Osteocyte (in vitro differentiated cells): ENCODE measurements at regions not wholly inside any gene's neighbourhood (a gene's known extent, or its start where the extent isn't known, plus 50 kb on each side); places are given as distances from the start of the nearest gene placed in this dataset.

ENCODE experiments used
- DNase-seq: peaks from one replicate; pipeline ENCODE4 v3.0.0; 2021; ENCODE audit warnings: mixed read lengths; ENCODE audit not compliant: unreplicated experiment; ENCODE audit errors: extremely low spot score
- H3K27ac Mint-ChIP-seq: one replicate; pipeline ENCODE4 v1.8.0; 2021; ENCODE audit warnings: mild to moderate bottlenecking, mixed read lengths; ENCODE audit not compliant: unreplicated experiment
- H3K27me3 Mint-ChIP-seq: one replicate; pipeline ENCODE4 v1.8.0; 2021; ENCODE audit warnings: mixed read lengths; ENCODE audit not compliant: unreplicated experiment
- H3K36me3 Mint-ChIP-seq: one replicate; pipeline ENCODE4 v1.8.0; 2021; ENCODE audit warnings: mixed read lengths; ENCODE audit not compliant: unreplicated experiment
- H3K4me1 Mint-ChIP-seq: one replicate; pipeline ENCODE4 v1.8.0; 2021; ENCODE audit warnings: mixed read lengths; ENCODE audit not compliant: unreplicated experiment
- H3K4me3 Mint-ChIP-seq: one replicate; pipeline ENCODE4 v1.8.0; 2021; ENCODE audit warnings: mild to moderate bottlenecking, moderate library complexity, mixed read lengths; ENCODE audit not compliant: unreplicated experiment
- H3K9me3 Mint-ChIP-seq: one replicate; pipeline ENCODE4 v1.8.0; 2021; ENCODE audit warnings: mixed read lengths; ENCODE audit not compliant: unreplicated experiment
- CTCF ChIP-seq: fragments of 200-600 bp; sonication (generic); IDR thresholded peaks from 2 replicates; pipeline ENCODE4 v1.5.0; 2021; ENCODE audit warnings: antibody characterized with exemption, mild to moderate bottlenecking, moderate library complexity

GRCh38 chr22:34096770-34097169 is 176.5 kb upstream of the LARGE1 start:
- no peak for TF ChIP-seq CTCF
- peaks cover 59% of the 10 kb centered on the region for H3K9me3 Mint-ChIP-seq
- DNase-seq = no peak
- H3K27me3 Mint-ChIP-seq = no peaks in the 10 kb centered on the region
- no peaks in the 10 kb centered on the region for H3K36me3 Mint-ChIP-seq
- no peak overlapping the region for H3K4me3 Mint-ChIP-seq
- no peaks in the 10 kb centered on the region for H3K4me1 Mint-ChIP-seq
- H3K27ac Mint-ChIP-seq = no peak overlapping the region

GRCh38 chr22:34099278-34099677 is 179.0 kb upstream of the LARGE1 start:
- Mint-ChIP-seq H3K4me3 (no peak overlapping the region), H3K27ac (no peak overlapping the region), H3K36me3 (no peaks in the 10 kb centered on the region), H3K9me3 (peaks cover 41% of the 10 kb centered on the region), H3K4me1 (no peaks in the 10 kb centered on the region), H3K27me3 (no peaks in the 10 kb centered on the region)
- no peak for DNase-seq
- no peak for TF ChIP-seq CTCF

GRCh38 chr22:34102633-34103032 is 182.4 kb upstream of the LARGE1 start:
- Mint-ChIP-seq H3K27ac (no peak overlapping the region), H3K4me3 (no peak overlapping the region), H3K4me1 (no peaks in the 10 kb centered on the region), H3K36me3 (no peaks in the 10 kb centered on the region), H3K9me3 (peaks cover 30% of the 10 kb centered on the region), H3K27me3 (no peaks in the 10 kb centered on the region)
- no peak for DNase-seq
- no peak for TF ChIP-seq CTCF

GRCh38 chr22:34105461-34106062 is 185.3 kb upstream of the LARGE1 start:
- H3K36me3 Mint-ChIP-seq = no peaks in the 10 kb centered on the region
- H3K27ac Mint-ChIP-seq = no peak overlapping the region
- H3K4me3 Mint-ChIP-seq = no peak overlapping the region
- H3K9me3 Mint-ChIP-seq = peaks cover 12% of the 10 kb centered on the region
- no peaks in the 10 kb centered on the region for H3K27me3 Mint-ChIP-seq
- DNase-seq = peak; percentile 69
- peak; percentile 26 for TF ChIP-seq CTCF
- no peaks in the 10 kb centered on the region for H3K4me1 Mint-ChIP-seq

- Mint-ChIP-seq H3K9me3 (peaks cover 9% of the 10 kb centered on the region), H3K4me1 (no peaks in the 10 kb centered on the region), H3K4me3 (no peak overlapping the region), H3K27me3 (no peaks in the 10 kb centered on the region), H3K36me3 (no peaks in the 10 kb centered on the region), H3K27ac (no peak overlapping the region)
- no peak for DNase-seq
- no peak for TF ChIP-seq CTCF
These were observed 187.9 kb upstream of the LARGE1 start for GRCh38 chr22:34108168-34108567.
